GM19328 (cell line): ENCODE measurements at regions not wholly inside any gene's neighbourhood (a gene's known extent, or its start where the extent isn't known, plus 50 kb on each side); places are given as distances from the start of the nearest gene placed in this dataset.
A peak's percentile ranks its signal among the peaks of the same experiment; 100 is the strongest.

Source experiments
- ATAC-seq: cut with Tn5 transposase; IDR thresholded peaks from one replicate; pipeline ENCODE4 v1.9.1; 2021; ENCODE audit warnings: mild to moderate bottlenecking, moderate library complexity; ENCODE audit not compliant: unreplicated experiment

GRCh38 chr5:116658830-116659229, 84.2 kb upstream of the SEMA6A start:
- no peak for ATAC-seq

DNA sequence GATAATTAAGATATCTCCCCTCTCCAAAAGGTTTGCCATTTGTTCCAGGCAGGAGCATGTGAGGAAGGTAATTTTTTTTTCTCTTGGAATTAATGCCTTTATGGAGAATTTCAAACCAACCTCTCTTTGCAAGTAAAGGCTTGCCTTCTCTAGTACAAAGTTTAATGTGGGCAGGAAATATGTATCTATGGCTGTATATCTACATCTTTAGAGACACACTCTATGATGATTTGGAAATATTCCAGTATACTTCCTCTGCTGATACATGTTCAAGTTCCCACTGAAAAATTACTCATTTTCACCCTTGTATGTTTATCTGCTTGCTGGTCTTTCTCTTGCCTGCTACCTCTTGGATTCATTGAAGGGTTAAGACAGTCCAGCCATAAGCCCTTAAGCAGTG, 83.5 kb upstream of the SEMA6A start:
- no peak for ATAC-seq

DNA sequence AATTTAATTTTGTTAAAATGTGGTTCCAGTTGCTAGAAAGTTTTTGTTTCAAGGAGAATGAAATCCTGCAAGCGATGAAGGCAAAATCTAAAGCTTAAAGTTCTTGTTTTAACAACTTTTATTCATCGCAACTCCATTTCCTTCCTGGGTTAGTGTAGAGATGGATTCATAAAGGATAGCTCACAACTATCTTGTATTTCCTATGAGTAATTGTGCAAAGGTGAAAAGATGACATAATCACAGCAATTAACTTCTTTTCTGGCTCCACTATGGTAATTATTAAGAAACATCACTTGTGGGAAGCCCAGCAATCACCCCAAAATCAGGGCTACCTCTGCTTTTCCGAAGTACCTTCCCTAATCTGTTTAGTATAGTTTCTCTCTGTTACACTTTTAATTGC, 80.8 kb upstream of the SEMA6A start:
- ATAC-seq: no peak

GRCh38 chr5:116654925-116655324, 80.3 kb upstream of the SEMA6A start:
- no peak for ATAC-seq

GRCh38 chr5:116652903-116653302, 78.3 kb upstream of the SEMA6A start:
- ATAC-seq: no peak

- ATAC-seq: peak; percentile 56
Measured at GRCh38 chr5:116652196-116652729, 77.6 kb upstream of the SEMA6A start.

- ATAC-seq: no peak
Measured at GRCh38 chr5:116651653-116652052, 77.0 kb upstream of the SEMA6A start.

DNA sequence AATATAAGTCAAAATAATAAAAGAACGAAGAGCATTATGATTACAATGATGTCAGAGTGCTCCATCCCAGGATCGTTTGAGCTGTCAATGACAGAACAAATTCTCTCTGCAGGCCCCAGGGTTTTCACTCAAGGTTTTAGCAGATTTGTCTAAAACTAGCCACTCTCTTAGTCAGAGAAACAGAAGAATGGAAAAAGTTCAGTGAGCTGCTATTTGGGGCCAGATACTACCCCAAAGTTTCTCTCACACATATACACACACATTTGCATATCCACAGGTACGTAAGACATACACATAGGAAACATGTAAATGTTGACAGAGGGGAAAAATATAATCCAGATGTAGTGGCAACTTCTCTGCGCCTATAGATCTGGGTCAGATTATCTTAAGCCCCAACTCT, 76.3 kb upstream of the SEMA6A start:
- no peak for ATAC-seq

DNA sequence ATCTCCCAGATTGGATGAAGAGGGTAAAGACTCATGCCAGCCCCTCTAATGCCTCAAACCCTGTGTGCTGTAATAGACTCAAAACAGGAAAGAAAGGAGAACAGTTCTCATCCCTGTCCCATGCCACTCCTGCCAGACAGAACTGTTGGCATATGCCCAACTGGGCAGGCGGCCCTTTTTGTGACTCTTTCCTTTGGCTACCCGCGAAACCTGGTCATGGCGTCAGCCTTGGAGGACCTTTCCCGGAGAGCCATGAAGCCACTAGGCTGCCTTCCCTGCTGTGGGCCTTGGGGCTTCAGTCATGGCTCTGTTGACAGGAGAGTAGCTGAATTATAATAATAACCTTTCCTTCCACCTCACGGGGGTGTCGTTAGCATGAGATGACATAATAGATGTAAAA, 75.9 kb upstream of the SEMA6A start:
- ATAC-seq: no peak

GRCh38 chr5:116646611-116647289, 72.1 kb upstream of the SEMA6A start:
- no peak for ATAC-seq

- ATAC-seq: no peak
Measured at GRCh38 chr5:116645627-116646026, 71.0 kb upstream of the SEMA6A start.

DNA sequence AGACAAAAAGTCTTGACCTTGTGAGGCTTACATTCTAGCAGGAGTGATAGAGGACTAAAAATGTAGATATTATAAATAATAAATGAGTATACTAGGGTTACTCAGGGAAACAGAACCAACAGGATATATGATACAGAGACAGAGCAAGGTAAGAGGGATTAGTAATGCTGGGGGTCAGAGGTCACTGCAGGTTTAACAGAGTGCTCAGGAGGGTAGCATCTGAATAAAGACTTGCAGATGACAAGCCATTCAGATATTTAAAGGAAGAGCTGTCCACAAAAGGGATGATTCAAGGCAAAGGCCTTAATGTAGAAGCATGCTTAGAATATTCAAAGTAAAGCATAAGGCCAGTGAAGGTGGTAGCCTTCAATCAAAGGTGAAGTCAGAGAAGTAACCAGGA, 65.6 kb upstream of the SEMA6A start:
- no peak for ATAC-seq

- no peak for ATAC-seq
Measured at GRCh38 chr5:116637149-116637740, 62.6 kb upstream of the SEMA6A start.

GRCh38 chr5:116632890-116633289, 58.3 kb upstream of the SEMA6A start:
- no peak for ATAC-seq

GRCh38 chr5:116631147-116631546, 56.5 kb upstream of the SEMA6A start:
- ATAC-seq: no peak

- no peak for ATAC-seq
Measured at GRCh38 chr5:116629168-116629567, 54.5 kb upstream of the SEMA6A start.

DNA sequence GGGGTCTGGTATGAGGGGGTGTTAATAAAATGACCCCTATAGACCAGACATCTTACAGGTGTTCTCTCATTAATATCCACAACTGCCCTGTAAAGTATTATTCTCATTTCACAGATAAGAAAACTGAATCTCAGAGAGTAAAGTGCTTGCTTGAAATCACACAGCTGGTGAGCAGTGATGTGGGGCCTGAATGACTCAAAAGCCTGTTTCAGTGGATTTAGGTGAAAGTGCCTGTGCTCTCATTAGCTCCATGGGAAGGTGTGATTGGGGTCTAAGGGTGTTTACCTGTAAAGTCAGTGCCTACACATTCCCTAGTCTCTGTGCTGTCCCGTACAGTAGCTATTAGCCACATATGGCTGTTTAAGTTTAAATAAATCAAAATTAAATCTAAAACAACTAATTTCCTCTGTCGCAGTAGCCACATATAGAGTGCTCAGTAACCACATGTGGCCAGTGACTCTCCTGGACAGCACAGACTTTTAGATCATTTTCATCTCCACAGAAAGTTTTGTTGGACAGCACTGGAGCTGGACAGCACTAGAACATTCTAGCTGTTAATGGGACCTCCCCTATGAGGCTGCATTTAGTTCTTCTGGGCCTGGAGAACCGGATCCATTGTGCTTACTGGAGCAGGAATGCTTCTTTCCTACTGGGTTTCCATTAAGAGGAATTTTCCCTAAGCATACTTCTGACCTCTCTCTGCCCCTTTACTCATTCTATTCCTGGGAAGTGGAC, 52.5 kb upstream of the SEMA6A start:
- ATAC-seq: no peak

DNA sequence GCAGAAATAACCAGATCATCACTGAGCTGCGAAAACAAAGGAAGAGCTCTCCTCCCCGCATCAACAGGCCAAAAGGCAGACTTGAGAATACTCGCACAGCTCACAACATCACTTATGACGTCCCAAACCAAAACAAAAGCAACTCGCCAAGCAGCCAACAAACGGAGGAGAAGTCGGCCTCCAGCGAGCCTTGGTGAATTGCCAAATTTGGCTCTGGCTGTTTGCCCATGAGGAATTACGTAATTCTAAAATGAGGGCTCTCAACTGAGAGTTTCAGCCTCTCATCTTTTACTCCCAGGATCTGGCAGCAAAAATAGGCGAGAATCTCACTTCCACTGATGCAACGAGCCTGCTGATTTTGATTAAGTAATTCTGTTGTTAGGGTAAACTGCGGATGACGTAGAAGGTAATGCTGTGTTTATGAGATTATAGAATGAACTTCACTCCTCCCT, 51.7 kb upstream of the SEMA6A start:
- no peak for ATAC-seq
